ENCODE measurements at regions not wholly inside any gene's neighbourhood (a gene's known extent, or its start where the extent isn't known, plus 50 kb on each side); places are given as distances from the start of the nearest gene placed in this dataset.
"Not testable (repeated sequence)": the region's sequence is repeated elsewhere in the genome, so short reads cannot be mapped to it uniquely, and the experiment has no call there.

GRCh38 chr3:189022576-189023466 lies 148.9 kb upstream of the TPRG1 start:
- TF ChIP-seq, protein P1, sequence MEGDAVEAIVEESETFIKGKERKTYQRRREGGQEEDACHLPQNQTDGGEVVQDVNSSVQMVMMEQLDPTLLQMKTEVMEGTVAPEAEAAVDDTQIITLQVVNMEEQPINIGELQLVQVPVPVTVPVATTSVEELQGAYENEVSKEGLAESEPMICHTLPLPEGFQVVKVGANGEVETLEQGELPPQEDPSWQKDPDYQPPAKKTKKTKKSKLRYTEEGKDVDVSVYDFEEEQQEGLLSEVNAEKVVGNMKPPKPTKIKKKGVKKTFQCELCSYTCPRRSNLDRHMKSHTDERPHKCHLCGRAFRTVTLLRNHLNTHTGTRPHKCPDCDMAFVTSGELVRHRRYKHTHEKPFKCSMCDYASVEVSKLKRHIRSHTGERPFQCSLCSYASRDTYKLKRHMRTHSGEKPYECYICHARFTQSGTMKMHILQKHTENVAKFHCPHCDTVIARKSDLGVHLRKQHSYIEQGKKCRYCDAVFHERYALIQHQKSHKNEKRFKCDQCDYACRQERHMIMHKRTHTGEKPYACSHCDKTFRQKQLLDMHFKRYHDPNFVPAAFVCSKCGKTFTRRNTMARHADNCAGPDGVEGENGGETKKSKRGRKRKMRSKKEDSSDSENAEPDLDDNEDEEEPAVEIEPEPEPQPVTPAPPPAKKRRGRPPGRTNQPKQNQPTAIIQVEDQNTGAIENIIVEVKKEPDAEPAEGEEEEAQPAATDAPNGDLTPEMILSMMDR (IDR thresholded peaks at IDR 0.05), result not testable (repeated sequence)
- TF ChIP-seq POLR2A (IDR thresholded peaks at IDR 0.05), result not testable (repeated sequence)
